Heart right ventricle (tissue), 16 donors: ENCODE measurements at regions not wholly inside any gene's neighbourhood (a gene's known extent, or its start where the extent isn't known, plus 50 kb on each side); places are given as distances from the start of the nearest gene placed in this dataset.
"Not testable (repeated sequence)": the region's sequence is repeated elsewhere in the genome, so short reads cannot be mapped to it uniquely, and the experiment has no call there.

Experiments
- ATAC-seq, 8 donors: fragments of 200-7000 bp; cut with Tn5 transposase; one replicate each; pipeline ENCODE4 v1.9.1; 2020; ENCODE audit warnings: mild to moderate bottlenecking in 8 of 8, moderate library complexity in 8 of 8, moderate number of reproducible peaks in 1 of 8
- DNase-seq, 2 donors: peaks; one replicate each; pipeline ENCODE4 v3.0.0-alpha.2; 2020
- H3K27ac ChIP-seq, 10 donors: fragments of 200-600 bp; sonication (generic) in 2 of 10; one replicate each; pipeline versions ENCODE4 v1.5.0 to v1.8.0; 2020 to 2022; ENCODE audit warnings: mild to moderate bottlenecking in 3 of 10
- H3K27me3 ChIP-seq, 7 donors: fragments of 200-600 bp; one replicate each; pipeline ENCODE4 v1.8.0; 2021 to 2022; ENCODE audit warnings: mild to moderate bottlenecking in 2 of 7
- H3K36me3 ChIP-seq, 9 donors: fragments of 200-600 bp; sonication (generic) in 1 of 9; one replicate each; pipeline versions ENCODE4 v1.5.0 to v1.8.0; 2020 to 2022; ENCODE audit warnings: mild to moderate bottlenecking in 2 of 9
- H3K4me1 ChIP-seq, 9 donors: fragments of 200-600 bp; sonication (generic) in 1 of 9; one replicate each; pipeline versions ENCODE4 v1.5.0 to v1.8.0; 2020 to 2022; ENCODE audit warnings: mild to moderate bottlenecking in 4 of 9
- H3K4me3 ChIP-seq, 10 donors: fragments of 200-600 bp; sonication (generic) in 2 of 10; one replicate each; pipeline versions ENCODE4 v1.5.0 to v1.8.0; 2020 to 2022; ENCODE audit warnings: mild to moderate bottlenecking in 7 of 10, moderate library complexity in 2 of 10
- H3K9me3 ChIP-seq, 11 donors: fragments of 200-600 bp in 10 of 11; sonication (generic) in 2 of 11; one replicate each; pipeline versions ENCODE4 v1.5.0 to v1.8.0; 2013 to 2022; ENCODE audit warnings: mild to moderate bottlenecking in 2 of 11, control low read depth in 1 of 11, moderate library complexity in 1 of 11
- WGBS, 2 donors: extraction: QIAGEN DNeasy Blood & Tissue Kit; methylation state at CpG; one replicate each; pipeline ENCODE4 v1.1.7; 2013; ENCODE audit warnings: inconsistent platforms in 1 of 2; 5-methylcytosine and 5-hydroxymethylcytosine counted together
- intact Hi-C, 10 donors: fragments of 100-400 bp; cut with DNase I; formaldehyde crosslinking; loops; one replicate each; pipeline versions ENCODE4 v1.11.1 to v1.14.2; 2022
- TF ChIP-seq, protein P1 (sequence below), 9 donors: fragments of 200-600 bp; sonication (generic) in 2 of 9; IDR thresholded peaks; one replicate each; pipeline versions ENCODE4 v1.5.0 to v1.8.0; 2021 to 2022; ENCODE audit warnings: antibody characterized with exemption in 9 of 9, mild to moderate bottlenecking in 5 of 9, moderate library complexity in 1 of 9
- donor health status: Arrhythmogenic right ventricular cardiomyopathy.
- donor health status: ischemic (EF 13 %, LVEDD 7.1; RV severe dilation, severe dysfunction).
- donor health status: healthy with polysubstance abuse.
- donor health status: DM: no; HTN: yes; CAD: no.
- donor health status: DM: no; HTN: no; CAD: no.
- donor health status: ischemic (EF 25% LVEDD 6.9; RV normal size, moderate dysfunction).
- donor health status: ischemic (EF 25% LVEDD 5.7; RV mildly dilated, moderate dysfunction).
- donor health status: healthy.
- donor health status: DM: yes; HTN: yes; CAD: no.
- donor health status: Ischemic cardiomyopathy.
- donor health status: ischemic (EF 35%, LVEDD 5.7; RV mildly dilated, moderate dysfunction).
- donor health status: nonischemic (EF 11% LVEDD 7.7; RV severe dilation, severe dysfunction).
- donor health status: DM: yes; HTN: yes; CAD: no.
- donor health status: PGD.
- donor health status: ischemic (EF 29% LVEDD 5.4; RV normal size, mild dysfunction).
- donor health status: nonischemic (EF 23%, LVEDD 6.1; RV moderate dilation, normal function).

DNA sequence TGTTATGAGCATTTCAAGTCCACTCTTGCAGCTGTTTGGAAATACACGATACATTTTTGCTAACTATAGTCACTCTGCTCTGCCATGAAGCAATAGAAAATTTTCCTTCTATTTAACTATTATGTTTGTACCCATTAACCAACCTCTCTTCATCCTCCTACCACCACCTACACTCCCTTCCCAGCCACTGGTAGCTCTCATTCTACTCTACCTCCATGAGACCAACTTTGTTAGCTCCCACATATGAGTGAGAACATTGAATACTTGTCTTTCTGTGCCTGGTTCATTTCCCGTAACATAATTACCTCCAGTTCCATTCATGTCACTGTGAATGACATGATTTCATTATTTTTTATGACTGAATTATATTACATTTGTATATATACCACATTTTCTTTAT lies 505.9 kb upstream of the CCNG1 start:
- 87 to 89% methylated on average over 2 of the region's 2 CpGs for WGBS, 2 donors
- DNase-seq (no peak), ATAC-seq (no peak)
- intact Hi-C loops, result no loop called here
- Histone ChIP-seq H3K4me1 (no peaks in the 10 kb centered on the region), H3K27ac (no peak overlapping the region), H3K27me3 (no peaks in the 10 kb centered on the region), H3K36me3 (no peaks in the 10 kb centered on the region), H3K4me3 (no peak overlapping the region), H3K9me3 (peaks cover 0 to 56% (median 7%) of the 10 kb centered on the region in 11 donors)
- TF ChIP-seq, protein P1, sequence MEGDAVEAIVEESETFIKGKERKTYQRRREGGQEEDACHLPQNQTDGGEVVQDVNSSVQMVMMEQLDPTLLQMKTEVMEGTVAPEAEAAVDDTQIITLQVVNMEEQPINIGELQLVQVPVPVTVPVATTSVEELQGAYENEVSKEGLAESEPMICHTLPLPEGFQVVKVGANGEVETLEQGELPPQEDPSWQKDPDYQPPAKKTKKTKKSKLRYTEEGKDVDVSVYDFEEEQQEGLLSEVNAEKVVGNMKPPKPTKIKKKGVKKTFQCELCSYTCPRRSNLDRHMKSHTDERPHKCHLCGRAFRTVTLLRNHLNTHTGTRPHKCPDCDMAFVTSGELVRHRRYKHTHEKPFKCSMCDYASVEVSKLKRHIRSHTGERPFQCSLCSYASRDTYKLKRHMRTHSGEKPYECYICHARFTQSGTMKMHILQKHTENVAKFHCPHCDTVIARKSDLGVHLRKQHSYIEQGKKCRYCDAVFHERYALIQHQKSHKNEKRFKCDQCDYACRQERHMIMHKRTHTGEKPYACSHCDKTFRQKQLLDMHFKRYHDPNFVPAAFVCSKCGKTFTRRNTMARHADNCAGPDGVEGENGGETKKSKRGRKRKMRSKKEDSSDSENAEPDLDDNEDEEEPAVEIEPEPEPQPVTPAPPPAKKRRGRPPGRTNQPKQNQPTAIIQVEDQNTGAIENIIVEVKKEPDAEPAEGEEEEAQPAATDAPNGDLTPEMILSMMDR (IDR thresholded peaks at IDR 0.05), result no peak

DNA sequence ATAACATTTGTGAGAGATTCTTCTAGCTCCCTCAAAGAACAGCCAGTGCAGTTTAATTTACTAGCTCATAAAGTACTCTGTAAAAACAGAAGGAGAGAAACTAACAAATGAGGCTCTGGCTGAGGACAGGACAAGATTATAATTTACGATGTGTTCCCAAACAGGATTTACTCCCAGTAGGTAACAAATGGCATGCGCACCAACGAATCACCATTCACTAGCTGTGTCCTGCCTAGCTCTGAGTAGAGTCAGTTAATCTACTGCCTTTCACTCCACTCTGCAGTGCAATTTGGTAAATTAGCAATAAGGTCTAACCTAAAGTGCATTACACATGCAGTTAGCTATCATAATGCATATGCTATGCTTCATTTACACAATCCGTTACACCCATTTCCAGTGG lies 497.4 kb upstream of the CCNG1 start:
- Histone ChIP-seq H3K27ac (no peak overlapping the region), H3K9me3 (peaks cover 0 to 21% (median 0%) of the 10 kb centered on the region in 11 donors), H3K4me3 (no peak overlapping the region), H3K27me3 (no peaks in the 10 kb centered on the region), H3K36me3 (no peaks in the 10 kb centered on the region), H3K4me1 (no peaks in the 10 kb centered on the region)
- intact Hi-C loops, result no loop called here
- ATAC-seq, result no peak
- TF ChIP-seq, protein P1 (IDR thresholded peaks at IDR 0.05), result no peak
- WGBS, 2 donors, result 58 to 68% methylated on average over 4 of the region's 4 CpGs
- no peak for DNase-seq

DNA sequence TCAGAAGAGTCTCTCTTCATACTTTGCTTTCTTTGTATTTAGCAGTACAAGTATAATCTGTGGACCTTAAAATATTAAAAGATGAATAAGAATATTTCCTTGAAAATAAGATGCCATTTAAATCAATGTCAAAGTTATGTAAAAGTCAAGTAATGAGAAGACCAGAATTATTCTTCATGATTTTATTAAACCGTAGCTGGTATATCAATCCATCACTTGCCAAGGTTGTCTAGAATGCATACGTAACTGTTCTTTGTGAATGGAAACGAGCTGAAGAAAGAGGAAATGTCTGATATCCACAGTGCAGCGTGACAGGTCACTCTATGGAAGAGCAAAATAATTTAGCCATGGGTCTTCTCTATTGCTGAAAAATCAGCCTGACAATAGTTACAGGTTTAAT lies 488.7 kb upstream of the CCNG1 start:
- 53 to 66% methylated on average over 4 of the region's 4 CpGs for WGBS, 2 donors
- TF ChIP-seq, protein P1 (IDR thresholded peaks at IDR 0.05), result no peak

DNA sequence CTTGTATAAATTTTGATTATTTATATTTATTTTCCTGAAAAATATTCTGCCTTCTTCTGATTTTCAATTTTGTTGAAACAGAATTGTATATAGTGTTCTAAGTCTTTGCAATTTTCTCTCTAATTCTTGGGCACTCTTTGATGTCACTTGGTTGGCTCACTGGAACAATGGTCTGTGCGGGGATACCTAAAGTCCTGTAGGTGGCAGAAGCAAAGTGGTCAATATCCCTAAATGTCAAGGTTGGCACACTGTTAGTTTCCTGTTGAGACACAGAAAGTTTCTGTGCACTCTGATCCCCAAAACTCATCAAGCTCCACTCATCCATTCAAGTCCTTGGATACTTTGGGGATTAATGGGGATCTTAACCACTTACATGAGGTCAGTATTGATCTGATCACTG lies 480.8 kb upstream of the CCNG1 start:
- intact Hi-C loops, result no loop called here
- Histone ChIP-seq H3K27me3 (no peaks in the 10 kb centered on the region), H3K4me3 (no peak overlapping the region), H3K27ac (no peak overlapping the region), H3K9me3 (peaks cover 0 to 15% (median 0%) of the 10 kb centered on the region in 11 donors), H3K4me1 (no peaks in the 10 kb centered on the region), H3K36me3 (no peaks in the 10 kb centered on the region)
- 76 to 83% methylated on average over 1 of the region's 1 CpG for WGBS, 2 donors
- TF ChIP-seq, protein P1 (IDR thresholded peaks at IDR 0.05), result no peak
- DNase-seq (no peak), ATAC-seq (no peak)

More for the DNA sequence above, 488.7 kb upstream of the CCNG1 start:
- intact Hi-C loops, result no loop called here
- no peaks in the 10 kb centered on the region for H3K27me3 ChIP-seq
- no peak for ATAC-seq
- H3K4me1 ChIP-seq, result no peaks in the 10 kb centered on the region
- H3K9me3 ChIP-seq, result peaks cover 0 to 15% (median 0%) of the 10 kb centered on the region in 11 donors
- DNase-seq, result no peak
- no peaks in the 10 kb centered on the region for H3K36me3 ChIP-seq
- no peak overlapping the region for H3K27ac ChIP-seq
- no peak overlapping the region for H3K4me3 ChIP-seq

DNA sequence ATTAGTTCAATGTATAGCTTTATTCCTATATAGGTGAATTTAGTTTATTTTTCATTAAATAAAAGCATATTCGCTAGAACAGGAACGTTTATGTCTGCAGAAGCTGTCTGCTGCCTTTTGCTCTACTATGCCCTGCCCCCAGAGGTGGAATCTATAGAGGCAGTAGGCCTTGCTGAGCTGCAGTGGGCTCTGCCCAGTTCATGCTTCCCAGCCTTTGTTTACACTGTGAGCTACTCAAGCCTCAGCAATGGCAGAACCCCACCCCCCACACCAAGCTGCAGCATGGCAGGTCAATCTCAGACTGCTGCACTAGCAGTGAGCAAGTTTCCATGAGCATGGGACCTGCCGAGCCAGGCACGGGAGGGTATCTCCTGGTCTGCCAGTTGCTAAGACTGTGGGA lies 473.3 kb upstream of the CCNG1 start:
- H3K4me1 ChIP-seq, H3K27me3 ChIP-seq, intact Hi-C loops, H3K36me3 ChIP-seq, H3K4me3 ChIP-seq, H3K27ac ChIP-seq, ATAC-seq, DNase-seq: not testable (repeated sequence)
- WGBS, 2 donors, result 70 to 74% methylated on average over 4 of the region's 4 CpGs
- peaks cover 0 to 33% (median 0%) of the 10 kb centered on the region in 11 donors for H3K9me3 ChIP-seq
